ENCODE measurements at regions not wholly inside any gene's neighbourhood (a gene's known extent, or its start where the extent isn't known, plus 50 kb on each side); places are given as distances from the start of the nearest gene placed in this dataset.

DNA sequence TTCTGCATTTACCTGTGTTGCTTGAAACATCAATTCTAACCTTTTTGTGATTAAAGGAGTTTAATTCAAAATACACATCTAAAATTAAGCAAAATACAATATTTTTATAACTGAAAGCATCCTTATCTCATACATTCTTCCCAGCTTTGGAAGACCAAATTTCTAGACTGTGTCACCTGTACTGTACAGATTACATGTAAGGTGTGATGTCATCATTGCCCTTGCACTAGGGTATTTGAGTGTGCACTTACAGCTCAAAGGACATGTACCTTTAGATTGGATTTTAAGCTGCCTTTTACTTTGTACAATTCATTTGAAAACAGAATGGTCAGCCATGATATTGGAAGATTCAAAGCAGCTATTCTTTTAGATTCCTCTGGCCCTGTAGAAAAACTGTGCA, 932.8 kb upstream of the POU3F3 start:
- no peak for DNase-seq (ENCODE audit: low spot score in 2 of 2, unreplicated experiment in 2 of 2)
- H3K9me3 Mint-ChIP-seq: peaks cover 10% of the 10 kb centered on the region
- no peaks in the 10 kb centered on the region for H3K36me3 Mint-ChIP-seq
- H3K4me1 Mint-ChIP-seq: no peaks in the 10 kb centered on the region
- no peaks in the 10 kb centered on the region for H3K27me3 Mint-ChIP-seq (ENCODE audit: low read depth)
- no peak overlapping the region for H3K27ac Mint-ChIP-seq
- TF ChIP-seq, protein P1, sequence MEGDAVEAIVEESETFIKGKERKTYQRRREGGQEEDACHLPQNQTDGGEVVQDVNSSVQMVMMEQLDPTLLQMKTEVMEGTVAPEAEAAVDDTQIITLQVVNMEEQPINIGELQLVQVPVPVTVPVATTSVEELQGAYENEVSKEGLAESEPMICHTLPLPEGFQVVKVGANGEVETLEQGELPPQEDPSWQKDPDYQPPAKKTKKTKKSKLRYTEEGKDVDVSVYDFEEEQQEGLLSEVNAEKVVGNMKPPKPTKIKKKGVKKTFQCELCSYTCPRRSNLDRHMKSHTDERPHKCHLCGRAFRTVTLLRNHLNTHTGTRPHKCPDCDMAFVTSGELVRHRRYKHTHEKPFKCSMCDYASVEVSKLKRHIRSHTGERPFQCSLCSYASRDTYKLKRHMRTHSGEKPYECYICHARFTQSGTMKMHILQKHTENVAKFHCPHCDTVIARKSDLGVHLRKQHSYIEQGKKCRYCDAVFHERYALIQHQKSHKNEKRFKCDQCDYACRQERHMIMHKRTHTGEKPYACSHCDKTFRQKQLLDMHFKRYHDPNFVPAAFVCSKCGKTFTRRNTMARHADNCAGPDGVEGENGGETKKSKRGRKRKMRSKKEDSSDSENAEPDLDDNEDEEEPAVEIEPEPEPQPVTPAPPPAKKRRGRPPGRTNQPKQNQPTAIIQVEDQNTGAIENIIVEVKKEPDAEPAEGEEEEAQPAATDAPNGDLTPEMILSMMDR (IDR thresholded peaks at IDR 0.05; ENCODE audit: unreplicated experiment): no peak
- H3K4me3 Mint-ChIP-seq: no peak overlapping the region

DNA sequence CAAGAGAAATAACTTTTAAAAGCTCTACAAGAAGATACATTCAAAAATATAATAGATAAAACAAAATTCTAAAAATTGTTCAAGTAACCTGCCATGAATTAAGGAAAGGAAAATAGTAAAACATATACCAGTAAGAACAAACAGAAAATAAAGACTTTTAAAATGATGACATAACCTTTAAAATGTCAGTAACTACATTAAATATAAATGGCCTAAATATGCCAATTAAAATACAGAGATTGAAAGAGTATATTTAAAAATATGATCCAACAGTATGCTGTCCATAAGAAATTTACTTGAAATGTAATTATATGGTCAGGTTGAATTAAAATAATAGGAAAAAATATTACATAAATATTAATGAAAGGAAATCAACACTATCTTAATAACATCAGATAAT, 911.7 kb upstream of the POU3F3 start:
- H3K27ac Mint-ChIP-seq: no peak overlapping the region
- no peak for DNase-seq (ENCODE audit: low spot score in 2 of 2, unreplicated experiment in 2 of 2)
- H3K27me3 Mint-ChIP-seq (ENCODE audit: low read depth): no peaks in the 10 kb centered on the region
- no peak overlapping the region for H3K4me3 Mint-ChIP-seq
- no peaks in the 10 kb centered on the region for H3K36me3 Mint-ChIP-seq
- TF ChIP-seq, protein P1 (IDR thresholded peaks at IDR 0.05; ENCODE audit: unreplicated experiment): no peak
- no peaks in the 10 kb centered on the region for H3K4me1 Mint-ChIP-seq
- H3K9me3 Mint-ChIP-seq: peaks cover 35% of the 10 kb centered on the region

DNA sequence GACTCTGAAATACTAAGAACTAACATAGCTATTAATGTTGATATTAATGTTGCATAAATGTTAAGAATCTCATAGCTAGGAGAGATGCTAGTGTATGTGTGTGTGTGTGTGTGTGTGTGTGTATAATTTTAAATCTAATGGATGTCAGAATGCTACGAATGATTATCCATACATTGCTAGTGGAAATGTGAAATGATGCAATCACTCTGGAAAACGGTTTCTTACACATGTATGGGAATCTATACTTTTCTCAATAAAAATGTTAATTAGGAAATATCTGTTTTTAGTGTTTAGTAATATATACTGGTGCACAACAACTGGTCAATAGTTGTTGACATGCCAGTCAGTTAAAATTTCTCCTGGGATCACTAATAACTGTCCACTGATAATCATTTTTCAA, 908.8 kb upstream of the POU3F3 start:
- Mint-ChIP-seq H3K4me3 (no peak overlapping the region), H3K27ac (no peak overlapping the region), H3K4me1 (no peaks in the 10 kb centered on the region), H3K36me3 (no peaks in the 10 kb centered on the region), H3K9me3 (peaks cover 25% of the 10 kb centered on the region), H3K27me3 (ENCODE audit: low read depth) (peaks cover 3% of the 10 kb centered on the region)
- TF ChIP-seq, protein P1 (IDR thresholded peaks at IDR 0.05; ENCODE audit: unreplicated experiment): no peak
- DNase-seq (ENCODE audit: low spot score in 2 of 2, unreplicated experiment in 2 of 2): no peak

DNA sequence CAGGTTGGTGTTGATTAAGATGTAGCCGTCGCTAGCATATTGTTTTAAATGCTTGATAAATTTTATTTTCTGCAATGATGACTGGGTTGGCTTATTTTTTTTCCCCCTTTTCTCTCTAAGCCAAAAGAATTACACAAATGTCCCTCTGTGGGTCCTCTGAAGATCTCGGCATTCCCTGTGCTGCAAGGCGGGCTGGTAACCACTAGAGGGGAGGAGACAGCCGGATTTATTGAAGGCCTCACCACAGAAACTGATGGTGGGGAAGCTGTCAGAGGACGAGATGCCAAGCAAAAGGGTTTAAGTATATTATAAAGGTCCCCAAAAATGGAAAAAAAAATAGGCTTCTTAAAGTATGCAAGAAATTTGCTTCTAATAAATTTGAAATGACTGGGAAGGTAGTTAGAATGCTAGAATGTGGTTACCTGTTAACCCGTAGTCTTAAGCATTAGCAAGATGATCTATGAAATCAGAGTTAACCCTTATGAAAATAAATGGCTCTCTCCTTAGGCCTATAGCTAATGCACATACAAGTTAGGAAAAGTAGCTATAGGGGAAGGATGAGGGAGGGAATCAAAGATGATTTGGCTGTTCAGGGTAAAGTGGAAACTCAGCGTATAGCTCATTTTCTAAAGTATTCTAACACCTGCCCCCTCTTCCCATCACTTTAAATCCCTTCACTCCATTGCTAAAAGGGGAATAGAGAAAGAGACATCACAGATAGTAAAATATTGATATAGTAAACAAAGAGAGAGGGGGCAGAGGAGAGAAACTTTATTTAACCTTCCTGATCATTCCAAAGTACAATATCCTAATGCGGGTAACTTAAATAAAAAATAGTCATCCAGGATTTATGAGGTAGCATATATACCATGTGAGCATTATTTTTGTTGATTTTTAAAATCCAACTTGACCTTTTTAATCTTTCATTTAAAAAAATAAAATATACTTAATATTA, 894.5 kb upstream of the POU3F3 start:
- H3K9me3 Mint-ChIP-seq: no peaks in the 10 kb centered on the region
- TF ChIP-seq, protein P1 (IDR thresholded peaks at IDR 0.05; ENCODE audit: unreplicated experiment): peak; percentile 40
- no peak overlapping the region for H3K4me3 Mint-ChIP-seq
- H3K36me3 Mint-ChIP-seq: no peaks in the 10 kb centered on the region
- H3K27ac Mint-ChIP-seq: no peak overlapping the region
- no peaks in the 10 kb centered on the region for H3K4me1 Mint-ChIP-seq
- H3K27me3 Mint-ChIP-seq (ENCODE audit: low read depth): peaks cover 45% of the 10 kb centered on the region
- peak; percentile 26 to 49 for DNase-seq (ENCODE audit: low spot score in 2 of 2, unreplicated experiment in 2 of 2)

DNA sequence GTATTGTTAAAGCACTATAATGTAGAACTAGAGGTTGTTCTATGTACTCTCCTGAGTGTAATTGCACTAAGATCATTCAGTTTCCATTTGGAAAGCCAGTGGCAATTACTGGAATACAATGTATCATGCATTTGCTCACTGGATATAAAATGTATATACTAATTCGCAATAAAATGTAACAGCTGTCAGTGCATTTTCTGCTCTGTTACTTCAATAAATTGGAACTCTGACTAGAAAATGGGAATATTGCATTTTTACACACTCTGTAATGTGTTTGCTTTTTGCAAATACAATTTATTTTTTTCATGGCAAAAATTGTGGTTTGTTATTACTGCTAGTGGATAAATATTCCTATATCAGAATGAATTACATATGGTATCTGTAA, 893.8 kb upstream of the POU3F3 start:
- DNase-seq (ENCODE audit: low spot score in 2 of 2, unreplicated experiment in 2 of 2): no peak
- Mint-ChIP-seq H3K27ac (no peak overlapping the region), H3K36me3 (no peaks in the 10 kb centered on the region), H3K4me1 (no peaks in the 10 kb centered on the region), H3K4me3 (no peak overlapping the region), H3K9me3 (no peaks in the 10 kb centered on the region), H3K27me3 (ENCODE audit: low read depth) (peaks cover 45% of the 10 kb centered on the region)
- TF ChIP-seq, protein P1 (IDR thresholded peaks at IDR 0.05; ENCODE audit: unreplicated experiment): no peak
